Esophagus squamous epithelium (tissue), 4 donors: ENCODE measurements at regions not wholly inside any gene's neighbourhood (a gene's known extent, or its start where the extent isn't known, plus 50 kb on each side); places are given as distances from the start of the nearest gene placed in this dataset.

Experiments used
- POLR2A ChIP-seq, 4 donors: fragments of 450-650 bp; IDR thresholded peaks; one replicate each; pipeline ENCODE4 v1.6.1; 2017; ENCODE audit warnings: antibody characterized with exemption in 4 of 4, mild to moderate bottlenecking in 4 of 4, moderate library complexity in 3 of 4
- TF ChIP-seq, protein P1 (sequence below), 6 experiments: fragments of 450-650 bp in 4 of 6; fragments of 200-600 bp in 2 of 6; sonication (generic) in 2 of 6; IDR thresholded peaks; one replicate each; pipeline ENCODE4 v1.5.1; 2016 to 2019; ENCODE audit warnings: antibody characterized with exemption in 6 of 6, mild to moderate bottlenecking in 4 of 6, moderate library complexity in 4 of 6

GRCh38 chr3:110504901-110505300 lies 566.7 kb upstream of the NECTIN3 start:
- TF ChIP-seq, protein P1, sequence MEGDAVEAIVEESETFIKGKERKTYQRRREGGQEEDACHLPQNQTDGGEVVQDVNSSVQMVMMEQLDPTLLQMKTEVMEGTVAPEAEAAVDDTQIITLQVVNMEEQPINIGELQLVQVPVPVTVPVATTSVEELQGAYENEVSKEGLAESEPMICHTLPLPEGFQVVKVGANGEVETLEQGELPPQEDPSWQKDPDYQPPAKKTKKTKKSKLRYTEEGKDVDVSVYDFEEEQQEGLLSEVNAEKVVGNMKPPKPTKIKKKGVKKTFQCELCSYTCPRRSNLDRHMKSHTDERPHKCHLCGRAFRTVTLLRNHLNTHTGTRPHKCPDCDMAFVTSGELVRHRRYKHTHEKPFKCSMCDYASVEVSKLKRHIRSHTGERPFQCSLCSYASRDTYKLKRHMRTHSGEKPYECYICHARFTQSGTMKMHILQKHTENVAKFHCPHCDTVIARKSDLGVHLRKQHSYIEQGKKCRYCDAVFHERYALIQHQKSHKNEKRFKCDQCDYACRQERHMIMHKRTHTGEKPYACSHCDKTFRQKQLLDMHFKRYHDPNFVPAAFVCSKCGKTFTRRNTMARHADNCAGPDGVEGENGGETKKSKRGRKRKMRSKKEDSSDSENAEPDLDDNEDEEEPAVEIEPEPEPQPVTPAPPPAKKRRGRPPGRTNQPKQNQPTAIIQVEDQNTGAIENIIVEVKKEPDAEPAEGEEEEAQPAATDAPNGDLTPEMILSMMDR (IDR thresholded peaks at IDR 0.05), result no peak
- no peak for TF ChIP-seq POLR2A (IDR thresholded peaks at IDR 0.05)
